HEK293T (cell line): ENCODE measurements at regions not wholly inside any gene's neighbourhood (a gene's known extent, or its start where the extent isn't known, plus 50 kb on each side); places are given as distances from the start of the nearest gene placed in this dataset.

Experiments used
- ARNT ChIP-seq: fragments of 450-650 bp; IDR thresholded peaks from 2 replicates; pipeline ENCODE4 v1.6.1; 2017; ENCODE audit warnings: mild to moderate bottlenecking
- FOXA1 ChIP-seq: fragments of 450-650 bp; IDR thresholded peaks from 2 replicates; pipeline ENCODE4 v1.6.1; 2016; ENCODE audit warnings: mild to moderate bottlenecking
- L3MBTL2 ChIP-seq: fragments of 450-650 bp; conservative IDR thresholded peaks from 2 replicates; pipeline ENCODE4 v1.6.1; 2016; ENCODE audit warnings: mild to moderate bottlenecking
- SP1 ChIP-seq: fragments of 450-650 bp; IDR thresholded peaks from 2 replicates; pipeline ENCODE4 v1.6.1; 2017

- TF ChIP-seq L3MBTL2: no peak
- no peak for TF ChIP-seq ARNT
- TF ChIP-seq FOXA1: no peak
- TF ChIP-seq SP1: no peak
Measured at GRCh38 chr1:58964428-58964827, 180.6 kb upstream of the JUN start.
